Lower leg skin (tissue), 3 donors: ENCODE measurements at regions not wholly inside any gene's neighbourhood (a gene's known extent, or its start where the extent isn't known, plus 50 kb on each side); places are given as distances from the start of the nearest gene placed in this dataset.

Experiments used
- POLR2A ChIP-seq, 2 donors: fragments of 450-650 bp; IDR thresholded peaks; one replicate each; pipeline ENCODE4 v1.6.1; 2016 to 2017; ENCODE audit warnings: antibody characterized with exemption in 2 of 2, mild to moderate bottlenecking in 1 of 2, moderate library complexity in 1 of 2
- TF ChIP-seq, protein P1 (sequence below), 3 donors: fragments of 450-650 bp; IDR thresholded peaks; one replicate each; pipeline ENCODE4 v1.5.1; 2016; ENCODE audit warnings: antibody characterized with exemption in 3 of 3, mild to moderate bottlenecking in 3 of 3, moderate library complexity in 2 of 3

- TF ChIP-seq, protein P1, sequence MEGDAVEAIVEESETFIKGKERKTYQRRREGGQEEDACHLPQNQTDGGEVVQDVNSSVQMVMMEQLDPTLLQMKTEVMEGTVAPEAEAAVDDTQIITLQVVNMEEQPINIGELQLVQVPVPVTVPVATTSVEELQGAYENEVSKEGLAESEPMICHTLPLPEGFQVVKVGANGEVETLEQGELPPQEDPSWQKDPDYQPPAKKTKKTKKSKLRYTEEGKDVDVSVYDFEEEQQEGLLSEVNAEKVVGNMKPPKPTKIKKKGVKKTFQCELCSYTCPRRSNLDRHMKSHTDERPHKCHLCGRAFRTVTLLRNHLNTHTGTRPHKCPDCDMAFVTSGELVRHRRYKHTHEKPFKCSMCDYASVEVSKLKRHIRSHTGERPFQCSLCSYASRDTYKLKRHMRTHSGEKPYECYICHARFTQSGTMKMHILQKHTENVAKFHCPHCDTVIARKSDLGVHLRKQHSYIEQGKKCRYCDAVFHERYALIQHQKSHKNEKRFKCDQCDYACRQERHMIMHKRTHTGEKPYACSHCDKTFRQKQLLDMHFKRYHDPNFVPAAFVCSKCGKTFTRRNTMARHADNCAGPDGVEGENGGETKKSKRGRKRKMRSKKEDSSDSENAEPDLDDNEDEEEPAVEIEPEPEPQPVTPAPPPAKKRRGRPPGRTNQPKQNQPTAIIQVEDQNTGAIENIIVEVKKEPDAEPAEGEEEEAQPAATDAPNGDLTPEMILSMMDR (IDR thresholded peaks at IDR 0.05): no peak
- TF ChIP-seq POLR2A (IDR thresholded peaks at IDR 0.05): no peak
Observed at GRCh38 chr4:65217179-65217578, 453.1 kb downstream of the EPHA5 start.
